ENCODE measurements at regions not wholly inside any gene's neighbourhood (a gene's known extent, or its start where the extent isn't known, plus 50 kb on each side); places are given as distances from the start of the nearest gene placed in this dataset.
A peak's percentile ranks its signal among the peaks of the same experiment; 100 is the strongest.

DNA sequence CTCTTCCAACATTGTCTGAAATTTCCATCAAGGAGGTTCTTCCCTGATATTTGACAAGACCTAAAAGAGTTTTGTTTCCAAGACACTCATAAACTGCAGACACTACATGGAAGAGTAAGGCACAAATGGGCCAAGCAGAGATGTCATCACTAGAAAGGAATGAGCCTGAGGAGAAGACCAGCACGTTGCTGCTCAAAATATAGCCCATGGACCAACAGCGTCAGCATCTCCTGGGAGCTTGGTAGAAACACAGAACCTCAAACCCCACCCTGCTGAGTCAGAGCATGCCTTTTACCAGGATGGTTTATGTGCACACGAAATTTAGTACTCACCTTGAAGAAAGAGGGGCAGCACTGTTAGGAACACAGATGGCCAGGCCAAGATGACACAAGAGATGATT is 128.7 kb upstream of the MID1 start:
- ATAC-seq = no peak

DNA sequence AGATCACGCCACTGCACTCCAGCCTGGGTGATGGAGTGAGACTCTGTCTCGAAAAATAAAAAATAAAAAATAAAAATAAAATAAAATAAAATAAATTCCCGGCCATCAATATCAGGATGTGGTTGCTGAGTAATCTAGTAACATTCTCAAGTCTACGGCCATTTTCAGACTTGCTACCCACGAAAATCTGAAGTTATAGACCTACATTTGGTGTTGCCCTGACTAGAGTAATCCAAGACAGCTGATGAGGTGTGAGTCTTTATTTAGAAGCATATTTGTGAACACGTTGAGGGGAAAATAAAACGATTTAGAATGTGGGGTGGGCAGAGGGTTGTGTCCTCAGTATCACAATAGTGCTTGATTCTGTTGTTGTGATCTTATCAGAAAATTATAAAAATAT is 130.2 kb upstream of the MID1 start:
- ATAC-seq = no peak

DNA sequence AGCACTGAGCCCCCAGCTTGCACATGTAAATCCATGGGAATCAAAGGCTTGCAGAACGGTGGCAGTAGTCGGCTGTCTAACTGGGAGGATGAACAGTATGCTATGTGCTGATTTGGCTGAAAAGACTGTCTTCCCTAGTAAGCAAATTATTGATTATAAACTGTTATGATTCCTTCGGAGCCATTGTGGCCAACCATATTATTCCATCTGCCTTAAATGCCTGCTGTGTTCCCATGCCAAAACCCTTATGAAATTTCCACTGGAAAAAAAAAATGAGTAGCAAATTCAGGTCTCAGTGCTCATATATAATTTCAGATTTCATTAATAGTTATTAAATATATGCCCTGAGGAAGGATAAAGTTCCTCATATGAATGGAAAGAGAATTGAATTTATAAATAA is 132.7 kb upstream of the MID1 start:
- ATAC-seq = no peak

DNA sequence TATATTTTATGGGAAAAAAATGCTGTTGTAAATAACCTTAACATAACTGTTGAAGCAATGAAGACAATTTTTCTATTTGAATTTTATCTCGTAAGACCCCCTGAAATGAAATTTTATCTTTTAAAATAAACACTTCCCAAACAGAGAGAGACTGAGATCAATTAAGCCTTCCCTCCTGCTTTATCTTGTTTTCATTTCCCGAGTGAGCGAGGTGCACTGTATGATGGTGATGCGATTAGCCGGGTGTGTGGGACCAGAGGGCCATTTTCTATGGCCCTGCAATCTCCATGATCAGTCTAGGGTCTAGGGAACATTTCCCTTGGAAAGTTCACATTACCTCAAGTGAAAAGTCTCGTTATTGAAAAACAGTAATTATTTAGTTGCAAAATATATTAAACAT is 134.1 kb upstream of the MID1 start:
- no peak for ATAC-seq

DNA sequence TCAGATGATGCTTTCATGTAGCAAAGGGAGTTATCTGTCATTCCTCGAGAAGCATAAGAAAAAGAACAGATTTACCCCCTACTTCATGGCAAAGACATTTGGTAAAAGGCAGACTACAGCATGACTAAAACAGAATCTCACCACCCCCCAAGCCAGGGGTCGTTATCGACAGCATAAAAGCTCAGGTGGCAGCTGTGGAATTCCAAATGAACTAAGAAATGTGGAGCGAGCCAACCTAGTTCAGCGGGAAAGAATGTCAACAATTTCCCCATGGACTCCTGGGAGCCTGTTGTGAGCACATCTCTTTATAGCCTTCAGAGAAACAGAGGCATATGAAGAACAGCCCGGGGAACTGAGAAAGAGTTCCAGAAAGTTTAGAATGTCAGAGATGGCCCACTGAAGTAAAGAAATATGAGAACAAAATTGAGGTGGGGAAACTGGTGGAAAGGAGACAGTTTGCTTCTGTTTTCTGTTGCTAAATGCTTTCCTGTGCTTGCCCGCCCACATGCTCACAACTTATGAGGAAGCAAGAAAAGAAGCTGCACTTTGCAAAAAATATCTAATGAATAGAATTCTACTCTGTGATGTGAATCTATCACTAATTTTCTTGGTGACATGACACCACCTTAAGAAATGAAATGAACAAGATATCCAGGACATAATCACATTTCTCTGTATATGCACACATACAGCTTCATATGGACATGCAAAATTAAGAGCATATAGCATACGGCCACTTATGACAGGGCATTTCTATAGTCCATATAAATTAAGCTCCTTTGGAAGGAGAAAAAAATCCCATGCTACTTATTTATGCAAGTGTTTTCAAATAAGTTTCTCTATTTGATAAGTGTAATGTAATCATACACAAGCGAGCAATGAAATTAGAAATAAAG is 135.3 kb upstream of the MID1 start:
- ATAC-seq = no peak

DNA sequence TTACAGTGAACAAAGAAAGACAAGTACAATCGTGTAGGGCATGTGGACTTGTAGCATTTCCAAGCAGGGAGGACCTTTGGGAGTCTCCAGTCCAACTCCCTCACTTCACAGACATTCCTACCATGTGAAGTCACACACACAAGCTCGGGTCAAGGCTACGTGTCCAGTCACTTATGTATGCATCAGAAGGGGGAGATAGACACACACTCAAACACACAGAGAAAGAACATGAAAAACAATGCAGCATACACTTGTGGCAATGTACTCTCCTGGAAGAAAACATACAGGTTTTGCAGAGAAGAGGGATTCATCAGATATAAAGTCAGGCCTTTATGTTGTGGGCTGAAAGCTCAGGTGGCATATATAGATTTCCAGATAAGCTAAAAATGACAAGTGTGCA is 136.1 kb upstream of the MID1 start:
- no peak for ATAC-seq

DNA sequence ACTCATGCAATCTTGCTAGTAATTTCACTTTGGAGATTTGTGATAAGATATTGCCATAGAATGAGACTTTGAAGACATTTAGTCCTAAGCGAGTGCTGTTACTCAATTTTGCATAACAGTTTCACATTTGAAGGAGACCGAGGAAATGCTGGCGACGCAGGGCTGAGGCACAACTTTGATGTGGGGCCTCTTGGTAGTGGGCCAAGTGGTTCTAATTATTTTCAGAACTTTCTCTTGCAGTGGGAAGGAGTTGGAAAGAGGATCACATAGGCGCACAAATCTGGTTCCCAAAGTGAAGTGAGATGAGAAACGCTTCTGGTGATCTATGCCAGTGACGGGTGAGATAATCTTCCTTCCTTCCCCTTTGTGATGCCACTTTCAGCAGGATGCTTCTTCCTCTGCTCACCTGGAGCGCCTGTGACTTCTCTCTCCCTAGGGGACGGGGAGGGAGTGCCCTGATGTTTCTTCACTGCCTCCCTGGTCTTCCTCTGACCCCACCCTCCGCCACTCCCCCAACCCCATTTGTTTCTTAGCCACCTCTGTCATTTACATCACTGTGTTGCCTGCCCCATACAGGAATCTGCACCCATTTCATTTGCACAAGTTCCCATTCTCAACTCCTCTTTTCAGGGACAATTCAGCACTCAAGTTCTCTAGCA is 138.9 kb upstream of the MID1 start:
- ATAC-seq = no peak

DNA sequence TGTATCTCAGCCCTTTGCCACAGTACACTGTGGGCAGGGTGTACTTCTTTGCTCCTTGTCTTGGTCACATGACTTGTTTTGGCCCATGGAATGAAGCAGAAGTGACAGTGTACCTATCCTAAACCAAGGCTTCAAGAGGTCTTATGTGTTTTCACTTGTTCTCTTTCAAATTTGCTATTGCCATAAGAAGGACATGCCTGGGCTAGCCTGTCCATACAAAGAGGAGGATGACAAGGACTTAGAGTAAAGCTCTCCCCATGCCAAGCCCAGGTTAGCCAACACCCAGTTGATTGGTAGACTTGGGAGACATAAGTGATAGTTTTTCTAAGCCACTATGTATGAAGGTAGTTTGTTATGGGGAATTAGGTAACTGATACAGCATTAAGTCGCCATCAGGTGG is 141.1 kb upstream of the MID1 start:
- peak; percentile 90 for ATAC-seq

DNA sequence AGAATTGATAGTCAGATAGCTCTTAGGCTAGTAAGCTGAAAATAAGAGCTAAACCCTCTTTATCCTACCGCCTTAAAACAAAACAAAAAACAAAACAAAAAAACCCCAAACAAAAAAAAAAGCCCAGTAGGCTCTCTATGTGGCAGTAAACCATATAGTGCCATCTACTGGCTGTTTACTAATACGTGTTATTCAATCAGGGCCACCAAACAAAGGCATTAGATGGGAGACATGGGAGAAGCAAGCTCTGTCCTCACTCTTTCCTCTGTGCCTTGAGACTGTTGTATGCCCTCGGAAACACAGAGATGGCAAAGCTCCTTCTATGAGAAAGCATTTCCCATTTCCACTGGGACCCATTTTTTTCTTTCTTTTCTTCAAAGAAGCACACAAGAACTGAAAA is 148.8 kb upstream of the MID1 start:
- no peak for ATAC-seq

DNA sequence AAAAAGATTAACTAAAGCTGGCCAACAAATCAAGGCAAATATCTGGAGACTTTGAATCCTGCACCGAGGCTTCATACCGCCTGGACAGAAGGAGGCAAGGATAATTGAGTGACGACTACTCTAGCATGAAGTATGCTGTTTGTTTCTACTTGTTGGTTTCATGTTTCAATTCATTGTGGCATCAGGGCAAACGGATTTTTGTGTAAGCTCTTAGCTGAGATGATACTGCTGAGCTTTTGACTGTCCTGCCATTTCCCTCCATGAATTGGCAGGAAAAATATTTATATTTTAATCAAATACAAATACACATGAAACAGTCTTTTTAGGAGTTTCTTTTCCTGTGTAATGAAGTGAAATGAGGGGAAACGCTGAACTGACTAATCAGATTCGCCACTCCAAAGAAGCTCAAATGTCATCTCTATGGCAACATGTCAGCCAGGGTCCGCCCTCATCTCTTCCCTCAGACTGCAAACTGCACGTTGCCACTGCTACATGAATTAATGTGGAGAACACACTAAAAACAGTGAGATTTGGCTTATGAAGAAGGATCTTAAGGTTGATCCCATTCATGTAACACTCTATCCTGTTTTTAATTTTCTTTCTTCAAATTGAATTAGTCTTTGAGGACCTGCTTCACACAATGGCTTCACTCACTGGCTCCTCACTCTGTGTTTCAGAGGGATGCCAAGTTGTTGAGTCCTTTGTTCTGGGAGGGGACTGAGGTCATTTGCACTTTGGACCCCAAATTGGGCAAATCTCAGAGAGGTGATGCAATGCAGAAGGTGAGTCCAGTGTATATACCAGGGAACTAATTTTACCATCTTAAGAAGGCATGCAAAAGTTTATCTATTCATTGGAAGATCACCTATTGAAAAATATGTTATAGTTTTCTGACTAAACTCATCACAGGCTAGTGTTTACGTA is 149.6 kb upstream of the MID1 start:
- no peak for ATAC-seq

DNA sequence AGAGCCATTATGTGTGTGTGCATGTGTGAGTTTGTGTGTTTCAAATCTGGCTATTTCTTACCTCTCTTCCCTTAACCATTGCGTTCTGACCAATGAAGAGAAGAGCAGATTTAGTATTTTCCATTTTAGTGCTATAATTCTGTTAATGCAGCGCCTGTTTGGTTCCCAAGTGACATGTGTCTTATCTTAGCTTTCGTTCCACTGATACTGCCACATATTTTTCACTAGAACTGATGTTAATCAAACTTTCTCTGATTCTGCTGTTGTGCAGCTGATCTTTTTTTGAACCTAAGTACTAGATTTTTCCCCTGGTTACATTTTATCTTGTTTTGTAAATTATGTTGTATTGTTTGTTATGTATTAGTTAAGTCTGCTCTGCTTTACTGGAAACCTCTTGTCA is 152.9 kb upstream of the MID1 start:
- ATAC-seq = no peak

DNA sequence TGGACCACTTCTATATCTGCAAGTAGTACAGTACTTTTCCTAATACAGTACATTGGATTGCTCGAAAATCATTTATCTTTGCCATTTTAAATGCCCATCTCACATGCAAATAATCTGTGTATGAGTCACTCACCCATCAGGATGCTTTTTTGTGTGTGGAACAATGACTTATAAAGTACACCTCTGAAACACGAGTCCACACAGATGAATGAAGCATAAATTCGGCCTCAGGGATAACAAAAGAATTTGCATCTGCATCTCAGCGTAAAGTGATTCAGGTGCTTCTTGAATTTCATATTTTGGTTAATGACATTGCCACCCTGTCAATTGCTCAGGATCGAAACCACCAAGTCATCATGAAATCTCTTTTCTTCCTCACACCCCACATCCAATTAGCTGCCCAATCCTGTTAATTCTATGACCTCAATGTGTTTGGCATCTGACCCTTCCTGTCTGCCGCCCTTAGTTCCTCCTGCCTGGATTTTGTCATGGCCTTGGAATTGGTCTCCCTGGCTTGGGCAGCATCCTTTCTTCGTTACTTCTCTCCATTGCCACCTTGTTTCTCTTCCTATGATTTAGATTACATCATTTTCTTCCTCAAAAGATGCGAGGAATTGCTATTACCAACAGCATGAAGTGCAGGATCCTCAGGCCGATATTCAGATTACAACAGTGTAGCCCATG is 161.6 kb upstream of the MID1 start:
- no peak for ATAC-seq

DNA sequence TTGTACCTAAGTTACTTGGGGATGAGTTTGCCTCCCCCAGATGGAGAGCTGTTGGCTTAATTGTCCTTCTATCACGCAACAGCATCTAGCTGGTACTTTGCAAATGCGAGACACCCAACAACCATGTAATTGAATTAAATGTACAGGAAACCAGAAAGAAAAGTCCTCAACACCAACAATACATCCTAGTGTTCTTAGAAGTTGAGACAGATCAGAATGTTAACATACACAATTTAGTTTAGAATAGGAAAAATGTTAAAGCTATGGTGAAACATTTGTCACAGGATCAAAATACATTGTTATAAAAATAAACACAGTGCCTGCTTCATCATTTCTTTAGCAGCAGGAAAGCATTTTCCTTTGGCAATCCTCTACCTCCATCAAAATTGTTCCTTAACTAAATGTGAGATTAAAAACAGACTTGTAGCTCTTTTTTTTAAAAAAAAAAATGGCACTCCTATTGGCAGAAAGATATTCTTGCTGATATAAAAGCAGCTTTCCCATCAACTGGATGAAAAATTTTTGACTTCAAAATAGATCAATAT is 163.1 kb upstream of the MID1 start:
- no peak for ATAC-seq

DNA sequence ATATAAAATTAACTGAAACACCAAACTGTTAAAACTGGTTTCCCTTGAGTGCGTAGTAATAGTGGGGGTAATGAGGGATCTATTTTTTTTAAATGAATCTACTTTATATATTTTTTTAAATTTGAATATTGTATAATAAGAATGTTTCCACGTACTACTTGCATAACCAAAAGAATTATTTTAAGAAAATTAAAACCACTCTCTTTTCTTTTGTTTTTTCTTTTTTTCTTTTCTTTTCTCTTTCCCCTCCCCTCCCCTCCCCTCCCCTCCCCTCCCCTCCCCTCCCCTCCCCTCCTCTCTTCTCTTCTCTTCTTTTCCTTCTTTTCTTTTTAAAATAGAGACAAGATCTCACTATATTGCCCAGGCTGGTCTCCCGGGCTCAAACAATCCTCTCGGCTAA is 166.9 kb upstream of the MID1 start:
- ATAC-seq = no peak

DNA sequence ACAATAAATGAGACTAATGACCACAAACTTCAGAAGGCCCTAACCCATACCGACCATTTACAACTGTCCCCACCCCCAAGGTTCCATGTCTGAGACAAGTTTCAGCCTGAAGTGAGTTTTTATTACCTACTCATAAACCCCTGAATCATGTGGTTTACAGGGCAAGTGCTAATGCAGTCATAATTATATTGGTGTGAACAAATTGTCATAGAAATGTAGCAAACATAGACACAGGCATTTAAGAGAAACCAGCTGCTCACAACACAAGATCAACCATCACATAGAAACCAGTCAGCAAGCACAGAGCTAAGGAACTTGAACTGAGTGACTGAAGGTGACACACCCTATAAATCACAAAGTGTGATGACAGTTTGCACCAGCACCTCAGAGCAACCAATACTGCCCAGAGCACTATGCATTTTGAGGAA is 173.8 kb upstream of the MID1 start:
- peak; percentile 66 for ATAC-seq

DNA sequence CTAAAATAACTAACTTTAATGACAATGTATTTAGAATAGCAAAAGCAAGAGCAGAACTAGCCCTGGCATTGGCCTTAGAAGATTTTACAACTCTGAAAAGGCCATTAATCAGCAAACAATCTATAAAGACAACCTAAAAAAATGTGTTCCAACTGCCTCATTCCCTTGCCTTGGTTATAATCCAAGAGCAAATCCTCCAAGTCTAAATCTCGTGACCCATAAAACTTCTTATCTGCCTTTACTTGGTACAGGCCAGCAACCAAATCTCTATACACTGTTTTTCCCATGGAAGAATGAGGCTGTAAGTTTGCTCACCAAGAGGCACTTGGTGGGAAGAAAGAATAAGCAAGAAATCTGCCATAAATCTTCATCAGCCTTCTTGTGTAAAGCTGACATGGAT is 175.3 kb upstream of the MID1 start:
- ATAC-seq = no peak

DNA sequence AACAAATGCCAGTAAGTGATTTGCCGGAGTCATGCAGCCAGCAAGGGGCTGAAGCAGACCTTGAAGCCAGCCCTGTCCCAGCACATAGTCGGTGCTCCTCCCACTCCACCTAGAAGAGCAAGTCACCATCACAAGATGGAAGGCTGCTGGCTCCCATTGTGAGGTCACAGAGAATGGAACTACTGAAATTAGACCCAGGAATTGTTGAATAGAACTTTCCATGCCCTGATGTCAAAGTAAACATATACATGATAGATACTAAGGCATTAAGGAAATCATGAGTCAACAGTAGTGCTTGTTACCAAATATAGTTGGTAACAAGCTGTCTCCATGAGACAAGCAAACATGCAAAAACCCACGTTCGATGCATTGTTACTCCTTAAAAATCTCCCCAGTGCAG is 177.1 kb upstream of the MID1 start:
- ATAC-seq = no peak

DNA sequence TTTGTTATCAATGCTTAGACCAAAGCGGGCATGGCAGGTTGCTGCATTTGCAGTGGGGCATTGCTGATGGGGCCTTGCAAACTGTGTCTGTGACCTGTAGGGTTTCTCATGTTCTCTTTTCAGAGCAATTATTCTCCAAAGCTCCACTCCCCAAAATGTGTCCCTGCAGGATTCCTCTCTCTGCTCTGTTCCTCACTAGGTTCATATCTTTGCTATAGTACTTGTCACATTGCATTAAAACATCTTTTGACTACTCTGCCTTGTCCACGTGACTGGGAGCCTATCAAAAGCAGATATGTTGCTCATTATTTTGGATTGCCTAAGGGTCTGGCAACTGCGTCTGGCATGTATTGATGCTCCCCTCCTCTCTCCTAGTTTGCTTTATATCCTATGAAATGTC is 177.7 kb upstream of the MID1 start:
- ATAC-seq = no peak

DNA sequence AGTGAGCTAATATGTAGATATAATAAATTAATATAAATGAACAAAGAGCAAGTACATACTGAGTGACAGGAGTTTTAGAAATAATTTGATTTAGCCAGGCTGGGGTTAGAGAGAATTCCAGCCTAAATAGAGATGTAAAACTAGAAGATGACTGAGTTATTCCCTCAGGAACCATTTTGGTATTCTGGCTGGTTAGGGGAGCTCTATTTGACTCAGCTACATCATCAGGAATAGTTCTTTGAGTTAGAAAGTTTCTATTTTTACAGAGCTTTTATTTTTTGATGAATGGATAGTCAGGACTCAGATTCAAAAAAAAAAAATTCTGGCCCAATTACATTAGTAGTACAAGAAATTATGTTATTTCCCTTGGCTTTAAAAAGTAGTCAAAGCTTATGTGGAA is 180.4 kb upstream of the MID1 start:
- no peak for ATAC-seq

DNA sequence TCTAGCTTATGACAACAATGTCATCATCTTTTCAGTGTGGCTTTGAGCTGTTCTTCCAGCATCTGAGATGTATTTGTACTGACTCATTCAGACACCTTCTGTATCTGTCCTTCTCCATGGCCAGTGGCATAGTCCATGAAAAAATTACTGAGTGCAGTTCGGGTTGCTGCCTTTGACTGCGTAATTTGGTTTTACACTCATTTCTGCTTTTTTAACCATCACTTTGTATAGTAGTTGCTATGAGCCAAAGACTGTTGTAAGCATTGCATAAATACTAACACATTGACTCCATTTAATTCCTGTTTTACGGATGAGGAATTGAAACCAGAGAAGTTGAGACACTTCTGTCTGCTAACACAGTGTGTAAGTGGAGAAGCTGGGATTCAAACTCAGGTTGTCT is 190.7 kb upstream of the MID1 start:
- ATAC-seq = no peak

DNA sequence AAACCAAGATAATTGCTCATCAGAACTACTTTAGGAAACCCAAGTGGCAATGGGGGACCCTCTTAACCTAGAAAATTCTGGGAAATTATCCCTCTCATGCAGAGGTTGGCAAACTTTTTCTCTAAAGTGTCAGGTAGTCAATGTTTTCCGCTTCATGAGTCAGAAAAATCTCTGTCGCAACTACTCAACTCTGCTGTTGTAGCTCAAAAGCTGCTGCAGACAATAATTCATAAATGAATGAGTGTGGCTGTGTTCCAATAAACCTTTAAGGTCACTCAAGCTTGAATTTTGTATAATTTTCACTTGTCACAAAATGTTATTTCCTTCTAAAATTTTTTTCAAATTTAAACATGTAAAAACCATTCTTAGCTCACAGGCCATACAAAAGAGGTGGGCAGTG is 193.4 kb upstream of the MID1 start:
- ATAC-seq = no peak

DNA sequence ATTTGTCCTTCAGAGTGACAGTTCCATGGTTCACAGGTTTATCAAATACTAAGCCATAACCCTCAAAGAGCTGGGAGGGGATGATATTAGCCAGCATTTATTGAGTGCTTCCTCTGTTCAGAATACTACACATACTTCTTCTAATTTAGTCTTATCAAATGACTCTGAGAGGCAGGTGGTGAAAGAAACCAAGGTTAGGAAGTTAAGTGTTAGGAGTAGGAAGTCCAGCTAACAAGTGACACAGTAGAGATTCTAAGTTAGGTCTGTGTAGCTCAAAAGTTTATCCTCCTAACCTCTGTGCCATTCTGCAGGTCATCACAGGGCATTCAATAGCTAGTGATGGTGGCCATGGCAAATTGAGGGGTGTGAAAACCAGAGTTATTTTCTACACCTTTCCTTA is 198.3 kb upstream of the MID1 start:
- no peak for ATAC-seq

Data from esophagus mucosa (tissue), 1 donor.